Activated T-helper 1 cell treated with anti-CD3 and anti-CD28 coated beads, Interleukin-2, amount 50 U/mL, for 16 hours (primary cell): ENCODE measurements at regions not wholly inside any gene's neighbourhood (a gene's known extent, or its start where the extent isn't known, plus 50 kb on each side); places are given as distances from the start of the nearest gene placed in this dataset.
A peak's percentile ranks its signal among the peaks of the same experiment; 100 is the strongest.
"Not testable (repeated sequence)": the region's sequence is repeated elsewhere in the genome, so short reads cannot be mapped to it uniquely, and the experiment has no call there.

ENCODE experiments used
- DNase-seq, 2 donors: peaks; one replicate each; pipeline ENCODE4 v3.0.0-alpha.2; 2020; ENCODE audit warnings: low read depth in 1 of 2, low spot score in 1 of 2

DNA sequence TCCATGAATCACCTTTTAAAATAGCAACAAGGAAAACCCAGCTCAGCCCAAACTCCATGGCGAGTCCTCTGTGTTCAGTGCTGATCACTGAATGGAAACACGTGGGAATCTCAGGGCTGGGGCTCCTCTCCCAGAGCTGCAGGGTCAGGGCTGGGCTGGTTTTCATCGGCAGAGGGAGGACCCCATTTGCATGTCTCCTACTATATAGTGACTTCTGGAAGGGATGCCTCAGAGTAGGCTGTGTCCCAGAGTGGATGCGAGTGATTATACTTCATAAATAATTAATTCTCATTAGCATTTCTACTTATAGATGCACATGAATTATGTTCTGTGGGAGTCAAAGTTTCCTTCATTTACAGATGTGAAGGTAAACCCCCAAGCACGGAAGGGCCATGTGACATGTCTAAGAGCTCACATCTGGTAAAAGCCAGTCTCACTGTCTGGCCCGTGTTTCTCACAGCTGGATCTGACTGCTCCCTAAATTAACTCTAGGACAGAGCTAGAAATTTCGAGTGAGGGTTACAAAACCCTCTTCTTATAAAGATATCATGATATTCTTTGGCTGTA lies 685.0 kb downstream of the TMEM121 start:
- no peak for DNase-seq

DNA sequence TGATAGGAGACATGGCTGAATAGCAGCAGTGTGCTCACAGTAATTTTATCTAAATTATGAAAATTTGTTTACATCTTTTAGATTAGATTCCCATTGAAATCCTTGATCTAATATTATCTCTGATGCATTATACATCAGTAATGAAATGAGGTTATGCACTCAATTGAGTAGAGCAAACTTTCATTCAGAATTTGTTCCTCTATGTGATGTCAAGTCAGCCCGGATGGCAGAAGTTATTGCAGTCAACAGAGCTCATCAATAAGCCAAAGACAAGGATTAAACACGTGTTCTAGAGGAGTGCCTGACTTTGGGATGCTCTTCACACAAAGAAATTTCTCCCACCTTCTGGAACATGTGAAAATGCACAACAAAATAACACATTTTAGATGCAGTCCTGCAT lies 688.8 kb downstream of the TMEM121 start:
- DNase-seq = no peak

DNA sequence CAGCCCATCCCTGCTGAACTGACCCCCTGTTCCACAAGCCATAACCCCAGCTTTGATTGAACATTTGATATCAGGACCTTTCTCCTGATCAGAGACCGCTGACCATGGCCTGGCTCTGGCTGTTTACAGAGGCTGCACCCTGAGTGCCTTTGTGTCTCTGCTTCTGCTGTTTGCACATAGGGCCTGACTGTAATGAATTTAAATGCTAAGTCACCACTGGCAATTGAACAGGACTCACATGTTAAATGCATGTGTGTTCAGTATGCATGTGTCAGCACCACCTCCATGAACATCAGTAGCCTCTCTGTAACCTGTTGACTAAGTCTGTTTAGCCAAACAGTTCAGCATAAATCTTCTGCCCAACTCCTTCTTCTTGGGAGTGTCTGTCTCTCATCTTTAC lies 690.3 kb downstream of the TMEM121 start:
- DNase-seq = no peak

DNA sequence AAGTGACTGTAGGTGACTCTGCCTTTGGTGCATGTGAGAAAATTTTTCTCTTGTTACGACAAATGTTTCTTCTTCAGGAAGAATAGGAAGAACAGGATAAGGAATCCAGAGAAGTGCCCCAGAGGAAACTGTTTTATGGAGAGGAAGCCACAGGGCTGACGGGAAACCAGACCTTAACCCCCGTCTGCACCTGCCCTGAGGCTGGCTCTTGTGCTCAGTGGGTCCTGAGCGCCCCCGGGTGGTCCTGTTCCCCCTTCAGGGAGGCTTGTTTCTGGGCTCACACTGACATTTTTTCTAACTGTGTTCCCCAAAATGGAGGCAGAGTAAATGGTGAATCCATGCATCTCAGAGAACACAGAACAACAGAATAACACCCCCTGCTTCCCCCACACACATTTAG lies 691.8 kb downstream of the TMEM121 start:
- no peak for DNase-seq

DNA sequence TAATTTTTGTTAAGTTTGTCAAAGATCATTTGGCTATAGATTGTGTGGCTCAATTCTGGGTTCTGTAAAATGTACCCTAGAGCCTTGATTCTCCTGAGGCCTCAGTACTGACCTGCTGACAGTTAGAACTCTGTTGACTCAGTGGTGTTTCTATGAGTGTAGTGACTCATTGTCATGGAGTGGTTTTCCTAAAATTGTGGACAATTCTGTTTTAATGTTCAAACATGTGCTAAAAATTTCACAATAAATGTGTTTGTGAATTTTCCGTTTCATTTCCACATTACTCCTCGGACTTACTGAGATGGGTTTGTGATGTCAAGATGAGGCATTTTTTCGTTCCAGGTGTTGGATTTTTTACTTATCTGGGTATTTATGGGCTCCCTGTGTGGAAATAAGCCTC lies 695.9 kb downstream of the TMEM121 start:
- no peak for DNase-seq

DNA sequence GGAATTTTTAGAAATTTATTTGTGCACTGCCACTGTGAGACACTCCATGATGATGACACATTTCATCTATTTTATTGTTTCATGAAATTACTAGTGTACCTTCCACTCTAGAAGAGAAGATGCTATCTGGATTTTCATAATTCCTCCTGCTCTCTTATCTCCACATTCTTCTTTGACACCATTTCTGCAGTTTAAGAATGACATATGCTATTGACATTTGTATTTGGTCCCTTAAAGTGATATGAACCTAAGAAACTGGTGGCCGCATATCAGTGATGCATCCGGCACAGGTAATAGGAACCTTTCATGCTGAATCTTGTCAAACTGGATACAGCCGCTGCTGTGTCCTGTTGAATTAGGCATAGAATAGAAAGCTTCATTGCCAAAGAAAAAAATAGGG lies 696.3 kb downstream of the TMEM121 start:
- no peak for DNase-seq

DNA sequence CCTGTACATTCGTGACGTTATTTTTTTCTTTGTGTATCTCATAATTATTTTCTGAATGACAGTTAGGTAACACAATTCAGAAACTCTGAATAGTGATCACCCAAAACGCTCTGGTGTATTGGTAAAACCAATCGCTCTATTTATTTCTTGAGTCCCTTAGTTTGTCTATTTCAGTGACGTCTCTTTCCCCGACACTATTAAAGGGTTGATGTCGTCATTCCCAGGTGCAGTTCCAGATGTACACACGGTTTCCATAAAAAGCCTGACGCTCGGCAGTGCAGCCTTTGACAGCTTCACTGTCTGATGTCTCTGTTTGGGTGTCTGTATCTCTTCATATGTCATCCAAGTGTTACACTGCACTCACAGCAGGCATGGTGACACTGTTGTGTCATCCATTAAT lies 701.4 kb downstream of the TMEM121 start:
- DNase-seq = no peak

DNA sequence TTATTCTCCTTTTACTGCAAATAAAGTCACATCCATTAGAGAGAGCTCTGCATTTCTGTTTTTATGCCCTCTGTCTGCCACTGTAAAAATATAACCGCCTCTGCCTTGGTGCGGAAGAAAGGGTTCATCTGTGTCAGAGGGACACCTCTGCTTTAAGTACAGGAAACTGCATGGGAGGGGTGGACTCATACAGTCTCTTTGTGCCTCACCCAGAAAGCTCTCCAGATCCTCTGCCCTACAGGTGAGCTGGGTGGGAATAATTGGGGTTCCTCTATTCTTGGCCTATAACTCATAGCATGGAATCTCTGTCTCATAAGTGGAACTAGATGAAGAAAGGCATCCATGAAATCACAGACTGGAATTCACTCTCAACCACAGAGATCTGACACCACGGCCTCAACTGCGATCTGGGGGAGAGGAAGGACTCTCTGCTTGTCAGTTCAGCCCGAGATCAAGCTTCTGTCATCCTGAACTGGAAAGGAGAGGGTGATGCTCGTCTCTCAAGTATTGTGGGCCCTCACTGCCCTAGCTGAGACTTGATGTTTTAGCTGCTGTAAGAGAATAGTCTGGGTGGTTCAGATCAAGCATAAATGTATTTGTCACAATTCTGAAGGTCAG lies 702.3 kb downstream of the TMEM121 start:
- DNase-seq = no peak

DNA sequence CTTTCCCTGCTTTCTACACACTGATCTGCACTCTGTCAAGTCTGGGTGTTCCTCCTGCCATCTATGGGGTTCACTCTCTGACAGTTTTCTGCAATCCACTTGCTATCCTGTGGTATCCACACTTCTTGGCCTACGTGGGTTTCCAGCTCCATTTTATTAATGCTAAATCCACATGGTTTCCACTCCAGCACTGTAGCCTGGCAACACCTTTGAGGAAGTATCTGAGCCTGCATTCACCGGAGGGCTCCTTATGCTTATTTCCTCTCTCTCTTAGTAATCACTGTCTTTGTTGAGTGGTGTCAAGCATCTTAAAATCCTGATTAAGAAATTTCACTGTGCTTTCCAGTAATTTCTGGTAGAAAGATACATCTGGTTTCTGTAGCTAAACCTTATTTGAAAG lies 703.7 kb downstream of the TMEM121 start:
- DNase-seq = no peak

DNA sequence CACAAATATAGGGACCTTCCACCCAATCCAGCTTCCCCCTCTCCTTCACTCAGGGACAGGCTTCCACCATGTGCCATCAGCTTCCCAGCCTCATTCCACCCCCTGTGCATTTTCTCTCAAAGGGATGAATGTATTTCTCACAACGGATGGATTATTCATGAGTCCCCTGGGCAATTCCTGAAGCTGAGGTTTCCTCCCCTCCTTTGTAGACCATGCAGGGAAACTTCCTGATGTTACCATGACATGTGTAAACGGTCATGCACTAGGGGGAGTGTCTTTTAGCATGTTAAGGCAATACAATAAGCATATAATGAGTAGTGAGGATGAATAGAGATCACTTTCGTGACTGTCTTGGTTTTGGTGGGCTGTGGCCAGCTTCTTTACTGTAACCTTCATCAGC lies 706.8 kb downstream of the TMEM121 start:
- not testable (repeated sequence) for DNase-seq

DNA sequence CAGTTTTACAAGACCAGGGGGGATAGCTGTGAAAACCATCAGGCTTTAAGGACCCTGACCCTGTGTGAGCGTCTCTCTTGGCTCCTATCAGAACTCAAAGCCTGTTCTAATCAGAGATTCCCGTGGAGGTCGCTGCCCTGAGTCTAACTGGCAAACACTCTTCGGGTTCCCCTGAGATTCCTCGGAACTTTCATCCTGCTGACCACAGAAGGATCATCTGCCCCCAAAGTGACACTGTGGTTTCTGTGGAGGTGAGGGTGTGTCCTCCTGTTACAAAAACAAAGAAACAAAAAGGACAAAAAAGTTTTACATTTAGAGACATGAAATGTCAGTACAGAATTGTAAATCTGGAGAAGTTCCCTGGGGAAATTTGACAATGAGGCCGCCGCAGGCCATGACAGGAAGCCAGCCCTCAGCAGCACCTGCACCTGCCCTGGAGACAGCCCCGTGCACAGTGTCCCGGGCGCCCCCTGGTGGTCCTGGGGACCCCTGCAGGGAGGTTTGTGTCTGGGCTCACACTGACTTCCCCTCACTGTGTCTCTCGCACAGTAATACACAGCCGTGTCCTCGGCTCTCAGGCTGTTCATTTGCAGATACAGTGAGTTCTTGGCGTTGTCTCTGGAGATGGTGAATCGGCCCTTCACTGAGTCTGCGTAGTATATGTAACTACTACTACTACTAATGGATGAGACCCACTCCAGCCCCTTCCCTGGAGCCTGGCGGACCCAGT lies 708.3 kb downstream of the TMEM121 start:
- DNase-seq = not testable (repeated sequence)

DNA sequence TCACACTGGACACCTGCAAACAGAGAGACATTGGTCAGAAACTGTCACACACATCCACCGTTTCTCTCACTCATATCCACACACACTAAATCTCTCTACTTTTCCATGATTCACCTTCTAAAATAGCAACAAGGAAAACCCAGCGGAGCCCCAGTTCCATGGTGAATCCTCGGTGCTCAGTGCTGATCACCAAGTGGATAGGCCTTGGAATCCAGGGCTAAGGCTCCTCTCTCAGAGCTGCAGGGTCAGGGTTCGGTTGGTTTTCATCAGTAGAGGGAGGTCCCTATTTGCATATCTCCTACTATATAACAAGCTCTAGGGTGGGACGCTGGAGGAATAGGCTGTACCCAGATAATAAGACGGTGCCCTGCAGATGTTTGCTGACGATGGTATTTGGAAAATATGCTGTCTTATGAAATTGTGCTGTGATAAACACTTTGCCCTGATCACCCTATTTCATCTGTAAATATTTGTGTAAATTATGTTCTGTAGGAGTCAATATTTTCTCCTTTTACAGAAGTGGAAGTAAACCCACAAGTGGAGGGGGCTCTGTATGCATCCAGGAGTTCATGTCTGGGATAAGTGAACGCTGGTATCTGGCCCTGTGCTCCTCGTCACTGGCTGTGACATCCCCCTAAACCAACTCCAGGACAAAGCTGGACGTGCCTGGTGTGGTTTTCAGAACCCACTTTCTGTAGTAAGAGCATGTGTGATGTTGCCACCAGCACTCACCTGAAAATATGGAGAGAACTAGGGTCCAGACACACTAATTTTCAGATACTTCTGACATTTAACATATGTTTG lies 709.2 kb downstream of the TMEM121 start:
- no peak for DNase-seq

DNA sequence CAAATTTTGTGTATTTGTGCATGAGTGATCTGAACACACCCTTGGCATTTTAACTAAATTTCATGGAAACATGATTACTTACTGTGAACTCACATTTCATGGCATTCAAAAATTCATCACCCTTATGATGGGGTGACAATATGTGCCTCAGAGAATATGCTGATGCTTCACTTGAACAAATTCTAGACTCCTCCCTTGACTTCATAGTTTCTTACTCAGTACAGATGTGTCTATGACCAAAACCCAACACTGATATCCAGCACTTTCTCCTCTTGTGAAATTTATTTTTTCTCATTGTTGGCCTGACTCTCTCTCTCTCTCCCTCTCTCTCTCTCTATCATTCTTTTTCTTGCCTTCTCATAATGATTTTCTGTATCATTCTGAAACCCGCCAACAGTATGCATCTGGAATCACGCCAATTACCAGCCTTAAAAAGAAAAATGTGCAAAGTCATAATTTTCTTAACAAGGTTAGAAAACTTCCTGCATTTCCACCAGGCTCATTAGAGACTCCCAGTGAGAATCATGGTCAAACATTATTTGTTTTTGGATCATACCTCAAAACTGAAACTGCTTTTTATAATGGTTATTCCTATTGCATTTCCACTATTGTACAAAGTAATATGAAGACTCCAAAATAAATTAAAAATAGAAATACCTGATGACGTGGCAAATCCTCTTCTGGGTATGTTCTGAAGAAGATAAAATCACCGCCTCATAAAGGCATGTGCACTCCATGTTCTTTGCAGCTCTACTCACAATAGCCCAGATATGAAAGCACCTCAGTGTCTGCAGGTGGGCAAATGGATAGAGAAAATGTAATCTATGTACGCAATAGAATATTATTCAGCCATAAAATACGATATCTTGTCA lies 722.2 kb downstream of the TMEM121 start:
- no peak for DNase-seq

DNA sequence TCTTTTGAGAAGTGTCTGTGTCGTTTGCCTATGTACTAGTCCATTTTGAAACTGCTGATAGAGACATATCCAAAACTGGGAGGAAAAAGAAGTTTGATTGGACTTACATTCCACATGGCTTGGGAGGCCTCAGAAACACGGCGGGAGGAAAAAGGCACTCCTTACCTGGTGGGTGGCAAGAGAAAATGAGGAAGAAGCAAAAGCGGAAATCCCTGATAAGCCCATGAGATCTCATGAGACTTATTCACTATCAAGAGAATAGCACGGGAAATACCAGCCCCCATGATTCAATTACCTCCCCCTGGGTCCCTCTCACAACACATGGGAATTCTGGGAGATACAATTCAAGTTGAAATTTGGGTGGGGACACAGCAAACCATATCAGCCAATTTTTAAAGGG lies 727.6 kb downstream of the TMEM121 start:
- not testable (repeated sequence) for DNase-seq

DNA sequence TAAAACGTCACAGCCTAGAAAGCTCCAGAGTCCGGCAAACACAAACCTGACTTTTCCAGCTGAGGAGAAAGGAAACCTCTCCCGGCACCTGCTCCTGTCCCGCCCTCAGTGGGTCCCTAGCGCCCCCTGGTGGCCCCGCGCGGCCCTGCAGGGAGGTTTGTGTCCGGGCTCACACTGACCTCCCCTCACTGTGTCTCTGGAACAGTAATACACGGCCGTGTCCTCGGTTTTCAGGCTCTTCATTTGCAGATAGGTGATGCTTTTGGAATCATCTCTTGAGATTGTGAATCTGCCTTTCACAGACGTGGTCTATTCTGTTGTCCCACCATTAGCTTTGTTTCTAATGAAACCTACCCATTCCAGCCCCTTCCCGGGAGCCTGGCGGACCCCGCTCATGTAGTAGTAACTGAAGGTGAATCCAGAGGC lies 731.2 kb downstream of the TMEM121 start:
- peak; percentile 63 to 67 for DNase-seq

DNA sequence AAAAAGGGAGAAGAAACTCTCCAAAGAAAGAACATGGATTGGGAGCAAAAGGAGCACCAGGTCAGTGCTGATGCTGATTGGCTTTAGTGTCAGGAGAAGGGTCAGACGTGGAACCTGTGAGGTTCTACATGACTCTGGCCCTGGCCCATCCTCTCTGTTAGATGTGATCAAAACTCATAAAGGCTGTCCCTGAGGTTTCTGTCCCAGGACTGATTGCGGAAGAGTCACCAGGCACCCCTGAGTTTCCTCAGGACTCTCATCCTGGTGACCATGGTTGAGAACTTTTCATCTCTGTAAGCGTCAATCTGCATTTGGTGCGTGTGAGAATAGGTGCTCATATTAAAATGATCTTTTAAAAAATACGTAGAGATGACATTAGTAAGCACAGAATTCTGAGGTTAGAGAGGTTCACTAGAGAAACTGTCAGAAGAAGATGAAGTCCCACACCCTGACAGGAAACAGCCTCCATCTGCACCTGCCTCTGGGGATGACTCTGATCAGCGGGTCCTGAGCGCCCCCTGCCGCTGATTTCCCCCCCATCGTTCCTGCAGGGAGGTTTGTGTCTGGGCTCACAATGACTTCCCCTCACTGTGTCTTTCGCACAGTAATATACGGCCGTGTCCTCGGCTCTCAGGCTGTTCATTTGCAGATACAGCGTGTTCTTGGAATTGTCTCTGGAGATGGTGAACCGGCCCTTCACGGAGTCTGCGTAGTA lies 741.8 kb downstream of the TMEM121 start:
- peak; percentile 55 to 71 for DNase-seq

DNA sequence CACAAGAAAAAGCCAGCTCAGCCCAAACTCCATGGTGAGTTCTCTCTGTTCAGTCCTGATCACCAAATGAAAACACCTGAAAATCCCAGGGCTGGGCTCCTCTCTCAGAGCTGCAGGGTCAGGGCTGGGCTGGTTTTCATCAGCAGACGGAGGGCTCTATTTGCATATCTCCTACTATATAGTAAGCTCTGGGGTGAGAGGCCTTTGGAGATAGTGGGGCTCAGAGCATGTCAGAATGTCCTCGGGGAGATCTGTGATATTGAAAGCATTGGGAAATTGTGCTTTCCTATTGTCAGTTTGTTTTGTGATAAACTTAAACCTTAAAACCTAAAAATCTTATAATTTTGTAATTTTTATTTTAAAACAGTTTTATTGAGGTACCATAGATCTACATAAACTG lies 742.6 kb downstream of the TMEM121 start:
- no peak for DNase-seq

DNA sequence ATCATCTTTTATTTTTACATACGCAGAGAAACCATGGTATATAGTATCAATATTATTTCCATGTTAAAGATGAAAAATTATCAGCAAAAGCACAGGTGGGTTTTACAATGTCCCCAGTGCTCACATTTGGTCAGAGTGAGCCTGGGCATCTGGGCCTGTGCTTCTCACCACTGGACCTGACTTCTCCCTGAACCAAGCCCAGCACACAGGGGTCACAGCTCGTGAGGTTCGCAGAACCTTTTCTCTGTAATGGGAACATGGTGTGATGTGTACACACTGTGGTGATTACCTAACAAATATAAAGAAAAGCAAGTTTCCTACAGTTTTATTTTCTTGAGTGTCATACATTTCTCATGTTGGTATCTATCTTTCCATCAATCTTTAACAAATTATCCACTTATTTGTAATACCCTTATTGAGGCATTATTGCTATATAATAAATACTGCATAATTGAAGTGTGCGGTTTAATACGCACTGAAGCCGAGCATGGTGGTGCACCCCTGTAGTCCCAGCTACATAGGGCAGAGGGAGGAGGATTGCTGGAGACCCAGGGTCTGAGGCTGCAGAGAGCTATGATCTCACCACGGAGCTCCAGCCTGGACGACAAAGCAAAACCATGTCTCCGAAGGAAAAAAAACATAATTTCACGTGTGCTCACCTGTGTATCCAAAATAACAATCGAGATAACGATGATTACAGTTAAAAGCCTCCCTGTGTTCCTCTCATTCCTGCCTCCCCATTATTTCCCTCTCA lies 743.2 kb downstream of the TMEM121 start:
- DNase-seq = no peak

DNA sequence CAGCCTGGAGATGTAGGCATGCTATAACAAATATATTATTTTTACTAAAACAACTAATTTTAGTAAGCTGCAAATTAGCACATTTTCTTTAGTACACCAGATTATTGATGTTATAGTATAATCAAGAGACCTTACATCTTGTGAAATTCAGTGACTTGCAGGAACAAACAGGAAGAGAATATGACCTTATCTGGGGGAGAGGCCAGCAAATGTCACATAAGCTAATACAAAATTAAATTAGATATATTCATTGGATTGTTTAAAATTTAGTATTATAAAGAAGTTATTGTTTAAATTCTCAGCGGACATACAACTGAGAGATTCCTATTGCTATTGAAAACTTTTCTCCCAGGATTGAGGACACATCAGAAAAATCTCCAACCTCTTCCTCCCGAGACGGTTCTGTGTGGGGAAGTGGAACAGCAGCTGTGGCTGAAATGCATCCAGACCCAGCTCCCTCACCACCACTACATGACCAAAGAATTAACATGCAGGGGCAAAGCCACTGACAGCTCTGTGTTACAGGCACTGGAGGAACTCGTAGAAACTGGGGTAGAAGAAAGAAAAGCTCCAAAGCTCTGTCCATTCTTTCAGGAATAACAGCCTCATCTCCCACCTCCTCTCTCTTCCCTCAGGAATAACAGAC lies 744.2 kb downstream of the TMEM121 start:
- not testable (repeated sequence) for DNase-seq
